ENCODE measurements at regions not wholly inside any gene's neighbourhood (a gene's known extent, or its start where the extent isn't known, plus 50 kb on each side); places are given as distances from the start of the nearest gene placed in this dataset.

- DNase-seq (ENCODE audit: low read depth, low spot score): no peak
- POLR2A ChIA-PET: no interaction called here
These were observed 192.6 kb upstream of the RASA1 start for GRCh38 chr5:87074934-87075541.

GRCh38 chr5:87076411-87076810 is 191.3 kb upstream of the RASA1 start:
- Histone ChIP-seq H3K4me1 (ENCODE audit: control insufficient read depth, extremely low read depth, insufficient read depth, low read length) (peaks cover 11% of the 10 kb centered on the region), H3K27me3 (ENCODE audit: control insufficient read depth in 2 of 2, insufficient read depth in 2 of 2, low read length in 2 of 2) (no peaks in the 10 kb centered on the region), H3K79me2 (ENCODE audit: control insufficient read depth, insufficient read depth, low read length) (no peaks in the 10 kb centered on the region), H4K20me1 (replicated peaks; ENCODE audit: control insufficient read depth, extremely low read depth, insufficient read depth, low read length) (no peaks in the 10 kb centered on the region), H3K36me3 (ENCODE audit: control insufficient read depth in 2 of 2, extremely low read depth in 1 of 2, insufficient read depth in 2 of 2, low read length in 2 of 2) (no peaks in the 10 kb centered on the region), H3K9me3 (replicated peaks; ENCODE audit: control insufficient read depth, insufficient read depth, low read length) (no peaks in the 10 kb centered on the region), H3K4me2 (ENCODE audit: insufficient read depth, low read length) (no peak overlapping the region), H3K9ac (replicated peaks; ENCODE audit: extremely low read depth, insufficient read depth, low read length) (no peak overlapping the region), H2AFZ (ENCODE audit: low read depth, low read length) (no peak overlapping the region), H3K27ac (ENCODE audit: insufficient read depth, low read depth, low read length) (no peak overlapping the region), H3K9me1 (replicated peaks; ENCODE audit: control insufficient read depth, extremely low read depth, insufficient read depth, low read length) (no peaks in the 10 kb centered on the region), H3K4me3 (replicated peaks in 1 of 3; ENCODE audit: insufficient read depth in 1 of 3, low read depth in 1 of 3, low read length in 3 of 3) (no peak overlapping the region)
- FAIRE-seq (no peak), DNase-seq (ENCODE audit: low read depth, low spot score) (no peak)
- ChIA-PET POLR2A (no interaction called here), CTCF (no interaction called here)
- dilution Hi-C loops (cut with MboI; ENCODE audit: extremely low pct_ligation_motif_present, low sequenced_read_pairs): no loop called here
- TF ChIP-seq FOS (IDR thresholded peaks at IDR 0.05; ENCODE audit: borderline replicate concordance, insufficient read depth, low read length): no peak
- no peak for TF ChIP-seq MAX (IDR thresholded peaks at IDR 0.05; ENCODE audit: insufficient read depth, insufficient read length)
- no peak for TF ChIP-seq JUN (IDR thresholded peaks at IDR 0.05; ENCODE audit: borderline replicate concordance, insufficient read depth, insufficient read length, low read depth)
- no peak for TF ChIP-seq POLR2A (IDR thresholded peaks at IDR 0.05; ENCODE audit: low read depth, low read length)
- TF ChIP-seq POLR2AphosphoS5 (IDR thresholded peaks at IDR 0.05; ENCODE audit: insufficient read depth, low read depth, low read length): no peak
- TF ChIP-seq GATA2 (IDR thresholded peaks at IDR 0.05; ENCODE audit: insufficient read depth, insufficient read length, low read depth, low read length): no peak
- TF ChIP-seq CTCF (IDR thresholded peaks at IDR 0.05; ENCODE audit: extremely low read depth in 1 of 2, insufficient read depth in 1 of 2, low read depth in 1 of 2, low read length in 2 of 2): no peak
- no peak for TF ChIP-seq EZH2 (IDR thresholded peaks at IDR 0.05; ENCODE audit: borderline replicate concordance, low read depth, low read length, severe bottlenecking)
- no TSS peak for BruUV-seq (replicated peaks)
- intact Hi-C loops (cut with micrococcal nuclease): no loop called here

More at GRCh38 chr5:87074934-87075541, 192.6 kb upstream of the RASA1 start:
- H3K79me2 ChIP-seq (ENCODE audit: control insufficient read depth, insufficient read depth, low read length): no peaks in the 10 kb centered on the region
- no peak overlapping the region for H3K4me2 ChIP-seq (ENCODE audit: insufficient read depth, low read length)
- no peaks in the 10 kb centered on the region for H3K36me3 ChIP-seq (ENCODE audit: control insufficient read depth in 2 of 2, extremely low read depth in 1 of 2, insufficient read depth in 2 of 2, low read length in 2 of 2)
- no peak overlapping the region for H3K4me3 ChIP-seq (replicated peaks in 1 of 3; ENCODE audit: insufficient read depth in 1 of 3, low read depth in 1 of 3, low read length in 3 of 3)
- H3K4me1 ChIP-seq (ENCODE audit: control insufficient read depth, extremely low read depth, insufficient read depth, low read length): peaks cover 2% of the 10 kb centered on the region
- no peak overlapping the region for H3K9ac ChIP-seq (replicated peaks; ENCODE audit: extremely low read depth, insufficient read depth, low read length)
- BruUV-seq (replicated peaks): no TSS peak
- H4K20me1 ChIP-seq (replicated peaks; ENCODE audit: control insufficient read depth, extremely low read depth, insufficient read depth, low read length): no peaks in the 10 kb centered on the region
- TF ChIP-seq POLR2AphosphoS5 (IDR thresholded peaks at IDR 0.05; ENCODE audit: insufficient read depth, low read depth, low read length) (no peak), JUN (IDR thresholded peaks at IDR 0.05; ENCODE audit: borderline replicate concordance, insufficient read depth, insufficient read length, low read depth) (no peak), POLR2A (IDR thresholded peaks at IDR 0.05; ENCODE audit: low read depth, low read length) (no peak)
- no peaks in the 10 kb centered on the region for H3K9me3 ChIP-seq (replicated peaks; ENCODE audit: control insufficient read depth, insufficient read depth, low read length)
- no peaks in the 10 kb centered on the region for H3K9me1 ChIP-seq (replicated peaks; ENCODE audit: control insufficient read depth, extremely low read depth, insufficient read depth, low read length)
- dilution Hi-C loops (cut with MboI; ENCODE audit: extremely low pct_ligation_motif_present, low sequenced_read_pairs): no loop called here
- peak overlapping the region; percentile 70 for H2AFZ ChIP-seq (ENCODE audit: low read depth, low read length)
- no peaks in the 10 kb centered on the region for H3K27me3 ChIP-seq (ENCODE audit: control insufficient read depth in 2 of 2, insufficient read depth in 2 of 2, low read length in 2 of 2)
- H3K27ac ChIP-seq (ENCODE audit: insufficient read depth, low read depth, low read length): no peak overlapping the region
- intact Hi-C loops (cut with micrococcal nuclease): no loop called here
- CTCF ChIA-PET: interaction anchor here (0.8 to 1.5 kb wide), 7 partner anchors 11 to 325 kb away, joined by 3 to 7 read pairs (median 3); partner anchors contain the start of gene RASA1
- FAIRE-seq: no peak
